ENCODE measurements at regions not wholly inside any gene's neighbourhood (a gene's known extent, or its start where the extent isn't known, plus 50 kb on each side); places are given as distances from the start of the nearest gene placed in this dataset.

DNA sequence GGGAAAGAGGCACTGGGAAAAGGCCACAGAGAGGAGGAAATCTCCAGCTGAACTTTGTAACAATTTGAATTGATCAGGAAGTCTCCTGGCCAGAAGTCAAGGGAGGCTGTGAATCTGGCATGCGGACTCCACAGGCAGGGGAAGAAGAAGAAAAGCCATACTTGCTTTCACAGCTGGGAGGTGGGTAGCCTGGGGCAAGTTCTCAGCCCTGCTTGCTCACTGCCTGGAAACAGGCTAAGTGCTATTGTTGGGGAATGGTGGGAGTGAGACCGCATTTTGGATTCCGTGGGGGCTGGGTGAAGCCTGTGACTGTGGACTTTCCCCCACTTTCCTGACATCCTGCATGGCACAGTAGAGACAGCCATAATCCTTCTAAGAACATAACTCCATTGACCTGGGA lies 168.8 kb upstream of the CD96 start:
- no peak for TF ChIP-seq TAF1 (IDR thresholded peaks at IDR 0.05; ENCODE audit: borderline replicate concordance, low read depth, low read length)
- TF ChIP-seq, protein P1, sequence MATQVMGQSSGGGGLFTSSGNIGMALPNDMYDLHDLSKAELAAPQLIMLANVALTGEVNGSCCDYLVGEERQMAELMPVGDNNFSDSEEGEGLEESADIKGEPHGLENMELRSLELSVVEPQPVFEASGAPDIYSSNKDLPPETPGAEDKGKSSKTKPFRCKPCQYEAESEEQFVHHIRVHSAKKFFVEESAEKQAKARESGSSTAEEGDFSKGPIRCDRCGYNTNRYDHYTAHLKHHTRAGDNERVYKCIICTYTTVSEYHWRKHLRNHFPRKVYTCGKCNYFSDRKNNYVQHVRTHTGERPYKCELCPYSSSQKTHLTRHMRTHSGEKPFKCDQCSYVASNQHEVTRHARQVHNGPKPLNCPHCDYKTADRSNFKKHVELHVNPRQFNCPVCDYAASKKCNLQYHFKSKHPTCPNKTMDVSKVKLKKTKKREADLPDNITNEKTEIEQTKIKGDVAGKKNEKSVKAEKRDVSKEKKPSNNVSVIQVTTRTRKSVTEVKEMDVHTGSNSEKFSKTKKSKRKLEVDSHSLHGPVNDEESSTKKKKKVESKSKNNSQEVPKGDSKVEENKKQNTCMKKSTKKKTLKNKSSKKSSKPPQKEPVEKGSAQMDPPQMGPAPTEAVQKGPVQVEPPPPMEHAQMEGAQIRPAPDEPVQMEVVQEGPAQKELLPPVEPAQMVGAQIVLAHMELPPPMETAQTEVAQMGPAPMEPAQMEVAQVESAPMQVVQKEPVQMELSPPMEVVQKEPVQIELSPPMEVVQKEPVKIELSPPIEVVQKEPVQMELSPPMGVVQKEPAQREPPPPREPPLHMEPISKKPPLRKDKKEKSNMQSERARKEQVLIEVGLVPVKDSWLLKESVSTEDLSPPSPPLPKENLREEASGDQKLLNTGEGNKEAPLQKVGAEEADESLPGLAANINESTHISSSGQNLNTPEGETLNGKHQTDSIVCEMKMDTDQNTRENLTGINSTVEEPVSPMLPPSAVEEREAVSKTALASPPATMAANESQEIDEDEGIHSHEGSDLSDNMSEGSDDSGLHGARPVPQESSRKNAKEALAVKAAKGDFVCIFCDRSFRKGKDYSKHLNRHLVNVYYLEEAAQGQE (IDR thresholded peaks at IDR 0.05; ENCODE audit: low read depth, low read length), result no peak
